OCI-LY3 (cell line): ENCODE measurements at regions not wholly inside any gene's neighbourhood (a gene's known extent, or its start where the extent isn't known, plus 50 kb on each side); places are given as distances from the start of the nearest gene placed in this dataset.

ENCODE experiments used
- EZH2phosphoT487 ChIP-seq: fragments of 200-600 bp; shearing (Covaris generic); IDR thresholded peaks from 2 replicates; pipeline ENCODE4 v1.6.1; 2018; ENCODE audit warnings: antibody characterized with exemption, mixed run types, low read depth
- TF ChIP-seq, protein P1 (sequence below): fragments of 200-600, 300-600 bp; sonication (generic); IDR thresholded peaks from 2 replicates; pipeline ENCODE4 v1.5.1; 2014; ENCODE audit warnings: antibody characterized with exemption, low read length, low read depth

DNA sequence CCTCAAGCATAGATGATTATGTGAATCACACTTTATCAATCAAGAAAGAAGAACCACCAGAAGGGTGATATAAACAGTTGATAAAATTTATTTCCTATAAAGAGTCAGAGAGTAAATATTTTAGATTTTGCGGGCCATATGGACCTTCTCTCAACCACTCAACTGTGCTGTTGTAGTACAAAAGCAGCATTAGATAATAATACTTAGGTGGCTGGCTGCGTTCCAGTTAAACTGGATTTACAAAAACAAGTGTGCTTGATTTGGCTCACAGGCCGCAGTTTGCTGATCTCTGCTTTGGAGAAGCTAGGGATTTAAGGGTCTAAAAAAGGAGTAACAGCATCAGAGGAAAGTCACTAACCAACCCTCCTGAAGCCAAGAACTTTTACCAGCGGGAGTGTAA is 1406.0 kb downstream of the KCNT2 start:
- TF ChIP-seq, protein P1, sequence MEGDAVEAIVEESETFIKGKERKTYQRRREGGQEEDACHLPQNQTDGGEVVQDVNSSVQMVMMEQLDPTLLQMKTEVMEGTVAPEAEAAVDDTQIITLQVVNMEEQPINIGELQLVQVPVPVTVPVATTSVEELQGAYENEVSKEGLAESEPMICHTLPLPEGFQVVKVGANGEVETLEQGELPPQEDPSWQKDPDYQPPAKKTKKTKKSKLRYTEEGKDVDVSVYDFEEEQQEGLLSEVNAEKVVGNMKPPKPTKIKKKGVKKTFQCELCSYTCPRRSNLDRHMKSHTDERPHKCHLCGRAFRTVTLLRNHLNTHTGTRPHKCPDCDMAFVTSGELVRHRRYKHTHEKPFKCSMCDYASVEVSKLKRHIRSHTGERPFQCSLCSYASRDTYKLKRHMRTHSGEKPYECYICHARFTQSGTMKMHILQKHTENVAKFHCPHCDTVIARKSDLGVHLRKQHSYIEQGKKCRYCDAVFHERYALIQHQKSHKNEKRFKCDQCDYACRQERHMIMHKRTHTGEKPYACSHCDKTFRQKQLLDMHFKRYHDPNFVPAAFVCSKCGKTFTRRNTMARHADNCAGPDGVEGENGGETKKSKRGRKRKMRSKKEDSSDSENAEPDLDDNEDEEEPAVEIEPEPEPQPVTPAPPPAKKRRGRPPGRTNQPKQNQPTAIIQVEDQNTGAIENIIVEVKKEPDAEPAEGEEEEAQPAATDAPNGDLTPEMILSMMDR, result no peak
- no peak for TF ChIP-seq EZH2phosphoT487
